ENCODE measurements at regions not wholly inside any gene's neighbourhood (a gene's known extent, or its start where the extent isn't known, plus 50 kb on each side); places are given as distances from the start of the nearest gene placed in this dataset.
"Not testable (repeated sequence)": the region's sequence is repeated elsewhere in the genome, so short reads cannot be mapped to it uniquely, and the experiment has no call there.

- not testable (repeated sequence) for TF ChIP-seq CTCF (IDR thresholded peaks at IDR 0.05; ENCODE audit: insufficient read depth, low read length); GABPA (IDR thresholded peaks at IDR 0.05; ENCODE audit: low read depth)
Measured at GRCh38 chr14:105771261-105772226, 245.2 kb downstream of the TMEM121 start.
